Caco-2 (cell line): ENCODE measurements at regions not wholly inside any gene's neighbourhood (a gene's known extent, or its start where the extent isn't known, plus 50 kb on each side); places are given as distances from the start of the nearest gene placed in this dataset.

Experiments
- BruUV-seq: library from RNA; stranded (reverse); fragments of 400-500 nt; replicated peaks from 2 replicates; lab custom pipeline; 2021; lab: Mats Ljungman, UMichigan
- CTCF ChIA-PET: fragments of 300-600 bp; sonication (Branson Sonifier 250); formaldehyde crosslinking; loops from one replicate; lab custom pipeline; 2022; ENCODE audit warnings: antibody characterized with exemption; lab: Charles Lee
- POLR2A ChIA-PET: fragments of 300-600 bp; sonication (Branson Sonifier 250); formaldehyde crosslinking; loops from one replicate; lab custom pipeline; 2022; ENCODE audit warnings: antibody characterized with exemption; lab: Charles Lee
- DNase-seq, 2 experiments: peaks; one replicate each; pipeline versions ENCODE4 v3.0.0 to v3.0.0-alpha.2; 2020 to 2022
- H3K27me3 ChIP-seq: replicated peaks from 2 replicates; pipeline ENCODE4 v1.6.0; 2011; ENCODE audit warnings: low read length; ENCODE audit not compliant: control insufficient read depth, insufficient read depth
- H3K36me3 ChIP-seq: 2 replicates; pipeline ENCODE4 v1.5.1; 2011; ENCODE audit warnings: low read length; ENCODE audit not compliant: control insufficient read depth, insufficient read depth
- H3K4me1 ChIP-seq: fragments of 250-450 bp; sonication (Bioruptor Pico); 2 replicates; pipeline ENCODE4 v1.5.1; 2020; ENCODE audit warnings: mild to moderate bottlenecking
- H3K4me3 ChIP-seq: 2 replicates; pipeline ENCODE4 v1.5.1; 2011; ENCODE audit warnings: low read depth, mild to moderate bottlenecking, control low read depth, low read length
- H3K9me3 ChIP-seq: fragments of 250-450 bp; sonication (Bioruptor Pico); 2 replicates; pipeline ENCODE4 v1.5.1; 2020; ENCODE audit warnings: mild to moderate bottlenecking, moderate library complexity
- H3K27ac Mint-ChIP-seq: one replicate; pipeline ENCODE4 v1.8.0; 2022; ENCODE audit warnings: mixed read lengths; ENCODE audit not compliant: unreplicated experiment
- H3K27me3 Mint-ChIP-seq: one replicate; pipeline ENCODE4 v1.8.0; 2022; ENCODE audit warnings: mixed read lengths; ENCODE audit not compliant: insufficient read depth, unreplicated experiment
- H3K36me3 Mint-ChIP-seq: one replicate; pipeline ENCODE4 v1.8.0; 2022; ENCODE audit warnings: mild to moderate bottlenecking, mixed read lengths; ENCODE audit not compliant: insufficient read depth, unreplicated experiment
- H3K4me1 Mint-ChIP-seq: one replicate; pipeline ENCODE4 v1.8.0; 2022; ENCODE audit warnings: low read depth, mixed read lengths; ENCODE audit not compliant: unreplicated experiment
- H3K4me3 Mint-ChIP-seq: one replicate; pipeline ENCODE4 v1.8.0; 2022; ENCODE audit warnings: mild to moderate bottlenecking, moderate library complexity, mixed read lengths; ENCODE audit not compliant: unreplicated experiment
- H3K9me3 Mint-ChIP-seq: one replicate; pipeline ENCODE4 v1.8.0; 2022; ENCODE audit warnings: mixed read lengths; ENCODE audit not compliant: unreplicated experiment
- intact Hi-C: fragments of 100-400 bp; cut with micrococcal nuclease; formaldehyde crosslinking; loops from one replicate; pipeline ENCODE4 v1.10.0; 2022; ENCODE audit not compliant: unreplicated experiment
- TF ChIP-seq, protein P1 (sequence below), 2 experiments: fragments of 200-600 bp in 1 of 2; IDR thresholded peaks; 1 replicate in 1 of 2; 2 replicates in 1 of 2; pipeline versions ENCODE4 v1.5.1 to v1.8.0; 2011 to 2022; ENCODE audit warnings: antibody characterized with exemption in 1 of 2, control low read depth in 1 of 2, inconsistent platforms in 1 of 2, low read depth in 1 of 2, low read length in 1 of 2, mild to moderate bottlenecking in 1 of 2, moderate library complexity in 1 of 2; ENCODE audit not compliant: insufficient read depth in 1 of 2, severe bottlenecking in 1 of 2, unreplicated experiment in 1 of 2

DNA sequence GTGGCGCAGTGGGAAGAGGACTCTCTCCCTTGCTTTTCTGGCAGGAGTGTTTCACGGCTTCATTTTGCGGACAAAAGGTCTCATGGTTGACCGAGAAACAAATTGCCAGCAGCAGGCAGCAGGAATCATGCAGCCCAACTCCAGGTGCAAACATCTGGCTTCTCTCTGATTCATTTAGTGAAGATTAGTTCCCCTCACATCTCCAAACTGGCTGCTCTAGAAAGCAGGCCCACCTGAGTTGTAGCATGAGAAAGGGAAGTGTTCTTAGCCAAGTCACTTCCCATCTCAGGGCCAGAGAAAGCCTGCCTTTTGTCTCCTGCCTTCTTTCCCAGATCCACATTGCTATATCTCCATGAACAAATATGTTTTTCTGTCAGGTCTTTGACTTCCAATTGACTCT is 120.8 kb upstream of the CCDC196 start:
- Histone ChIP-seq H3K27me3 (no peaks in the 10 kb centered on the region), H3K4me3 (no peak overlapping the region), H3K9me3 (no peaks in the 10 kb centered on the region), H3K36me3 (no peaks in the 10 kb centered on the region), H3K4me1 (no peaks in the 10 kb centered on the region)
- peaks cover 8% of the 10 kb centered on the region for H3K27me3 Mint-ChIP-seq
- ChIA-PET POLR2A (no interaction called here), CTCF (no interaction called here)
- H3K9me3 Mint-ChIP-seq, result no peaks in the 10 kb centered on the region
- no peak for DNase-seq
- no peaks in the 10 kb centered on the region for H3K4me1 Mint-ChIP-seq
- H3K27ac Mint-ChIP-seq, result no peak overlapping the region
- BruUV-seq, result no TSS peak
- H3K4me3 Mint-ChIP-seq, result no peak overlapping the region
- H3K36me3 Mint-ChIP-seq, result no peaks in the 10 kb centered on the region
- TF ChIP-seq, protein P1, sequence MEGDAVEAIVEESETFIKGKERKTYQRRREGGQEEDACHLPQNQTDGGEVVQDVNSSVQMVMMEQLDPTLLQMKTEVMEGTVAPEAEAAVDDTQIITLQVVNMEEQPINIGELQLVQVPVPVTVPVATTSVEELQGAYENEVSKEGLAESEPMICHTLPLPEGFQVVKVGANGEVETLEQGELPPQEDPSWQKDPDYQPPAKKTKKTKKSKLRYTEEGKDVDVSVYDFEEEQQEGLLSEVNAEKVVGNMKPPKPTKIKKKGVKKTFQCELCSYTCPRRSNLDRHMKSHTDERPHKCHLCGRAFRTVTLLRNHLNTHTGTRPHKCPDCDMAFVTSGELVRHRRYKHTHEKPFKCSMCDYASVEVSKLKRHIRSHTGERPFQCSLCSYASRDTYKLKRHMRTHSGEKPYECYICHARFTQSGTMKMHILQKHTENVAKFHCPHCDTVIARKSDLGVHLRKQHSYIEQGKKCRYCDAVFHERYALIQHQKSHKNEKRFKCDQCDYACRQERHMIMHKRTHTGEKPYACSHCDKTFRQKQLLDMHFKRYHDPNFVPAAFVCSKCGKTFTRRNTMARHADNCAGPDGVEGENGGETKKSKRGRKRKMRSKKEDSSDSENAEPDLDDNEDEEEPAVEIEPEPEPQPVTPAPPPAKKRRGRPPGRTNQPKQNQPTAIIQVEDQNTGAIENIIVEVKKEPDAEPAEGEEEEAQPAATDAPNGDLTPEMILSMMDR (IDR thresholded peaks at IDR 0.05; ENCODE audit: insufficient read depth in 1 of 2, low read depth in 1 of 2, low read length in 1 of 2, severe bottlenecking in 1 of 2, unreplicated experiment in 1 of 2), result no peak
- intact Hi-C loops, result no loop called here

DNA sequence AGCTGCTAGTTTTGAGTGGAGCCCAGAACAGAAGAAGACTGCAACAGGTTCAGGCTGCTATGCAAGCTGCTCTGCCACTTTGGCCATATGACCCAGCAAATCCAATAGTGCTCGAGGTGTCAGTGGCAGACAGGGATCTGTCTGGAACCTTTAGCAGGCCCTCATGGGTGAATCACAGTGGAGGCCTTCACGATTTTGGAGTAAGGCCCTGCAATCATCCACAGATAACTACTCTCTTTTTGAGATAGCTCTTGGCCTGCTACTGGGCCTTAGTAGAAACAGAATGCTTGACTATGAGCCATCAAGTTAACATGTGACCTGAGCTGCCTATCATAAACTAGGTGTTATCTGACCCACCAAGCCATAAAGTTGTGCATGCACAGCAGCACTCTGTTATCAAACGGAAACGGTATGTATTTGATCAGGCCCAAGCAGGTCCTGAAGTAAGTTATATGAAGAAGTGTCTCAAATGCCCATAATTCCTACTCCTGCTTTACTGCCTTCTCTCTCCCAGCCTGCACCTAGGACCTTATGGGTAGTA is 116.9 kb upstream of the CCDC196 start:
- Histone ChIP-seq H3K27me3 (no peaks in the 10 kb centered on the region), H3K9me3 (no peaks in the 10 kb centered on the region), H3K4me3 (no peak overlapping the region), H3K4me1 (no peaks in the 10 kb centered on the region), H3K36me3 (no peaks in the 10 kb centered on the region)
- Mint-ChIP-seq H3K36me3 (no peaks in the 10 kb centered on the region), H3K4me3 (no peak overlapping the region), H3K27ac (no peak overlapping the region), H3K27me3 (peaks cover 7% of the 10 kb centered on the region), H3K4me1 (no peaks in the 10 kb centered on the region), H3K9me3 (no peaks in the 10 kb centered on the region)
- ChIA-PET CTCF (interaction anchor here (1.2 kb wide), 1 partner anchor 10 kb away, joined by 4 read pairs; no protein-coding TSS in a partner anchor), POLR2A (no interaction called here)
- intact Hi-C loops, result no loop called here
- no TSS peak for BruUV-seq
- TF ChIP-seq, protein P1 (IDR thresholded peaks at IDR 0.05; ENCODE audit: insufficient read depth in 1 of 2, low read depth in 1 of 2, low read length in 1 of 2, severe bottlenecking in 1 of 2, unreplicated experiment in 1 of 2), result no peak
- no peak for DNase-seq

DNA sequence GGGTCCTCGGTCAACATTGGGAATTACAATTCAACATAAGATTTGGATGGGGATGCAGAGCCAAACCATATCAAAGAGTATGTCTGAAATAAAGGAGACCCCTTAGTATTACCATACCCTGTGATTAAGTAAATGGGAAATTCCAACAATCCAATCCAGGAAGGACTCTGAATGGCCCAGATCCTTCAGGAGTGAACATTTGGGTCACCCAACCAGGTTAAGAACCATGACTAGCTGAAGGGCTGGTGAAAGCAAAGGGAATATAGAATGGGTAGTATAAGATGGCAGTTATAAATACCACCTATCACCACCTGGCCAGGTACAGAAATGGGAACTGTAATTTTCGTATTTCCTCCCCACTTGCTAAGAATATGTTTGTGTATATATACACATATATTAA is 114.4 kb upstream of the CCDC196 start:
- no peaks in the 10 kb centered on the region for H3K4me1 Mint-ChIP-seq
- no peaks in the 10 kb centered on the region for H3K4me1 ChIP-seq
- no peaks in the 10 kb centered on the region for H3K9me3 ChIP-seq
- no TSS peak for BruUV-seq
- ChIA-PET POLR2A (no interaction called here), CTCF (no interaction called here)
- no peaks in the 10 kb centered on the region for H3K27me3 ChIP-seq
- H3K36me3 ChIP-seq, result no peaks in the 10 kb centered on the region
- no peaks in the 10 kb centered on the region for H3K36me3 Mint-ChIP-seq
- no peak overlapping the region for H3K27ac Mint-ChIP-seq
- intact Hi-C loops, result no loop called here
- TF ChIP-seq, protein P1 (IDR thresholded peaks at IDR 0.05; ENCODE audit: insufficient read depth in 1 of 2, low read depth in 1 of 2, low read length in 1 of 2, severe bottlenecking in 1 of 2, unreplicated experiment in 1 of 2), result no peak
- no peak overlapping the region for H3K4me3 ChIP-seq
- peaks cover 9% of the 10 kb centered on the region for H3K27me3 Mint-ChIP-seq
- DNase-seq, result no peak
- no peaks in the 10 kb centered on the region for H3K9me3 Mint-ChIP-seq
- no peak overlapping the region for H3K4me3 Mint-ChIP-seq
